ENCODE measurements at regions not wholly inside any gene's neighbourhood (a gene's known extent, or its start where the extent isn't known, plus 50 kb on each side); places are given as distances from the start of the nearest gene placed in this dataset.
"Not testable (repeated sequence)": the region's sequence is repeated elsewhere in the genome, so short reads cannot be mapped to it uniquely, and the experiment has no call there.

DNA sequence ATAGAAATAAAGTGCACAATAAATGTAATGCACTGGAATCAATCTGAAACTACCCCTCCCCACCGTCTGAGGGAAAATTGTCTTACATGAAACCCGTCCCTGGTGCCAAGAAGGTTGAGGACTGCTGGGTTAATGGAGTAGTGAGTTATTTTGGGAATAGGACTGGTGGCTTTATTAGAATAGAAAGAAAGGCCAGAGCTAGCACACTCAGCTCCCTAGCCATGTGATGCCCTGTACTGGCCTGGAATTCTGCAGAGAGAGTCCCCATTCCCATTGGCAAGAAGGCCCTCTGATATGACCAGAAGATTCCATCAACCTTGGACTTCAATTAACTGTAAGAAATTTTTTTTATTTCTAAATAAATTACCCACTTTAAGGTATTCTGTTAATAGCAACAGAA lies 393.5 kb upstream of the PCDH9 start:
- no peak for DNase-seq

DNA sequence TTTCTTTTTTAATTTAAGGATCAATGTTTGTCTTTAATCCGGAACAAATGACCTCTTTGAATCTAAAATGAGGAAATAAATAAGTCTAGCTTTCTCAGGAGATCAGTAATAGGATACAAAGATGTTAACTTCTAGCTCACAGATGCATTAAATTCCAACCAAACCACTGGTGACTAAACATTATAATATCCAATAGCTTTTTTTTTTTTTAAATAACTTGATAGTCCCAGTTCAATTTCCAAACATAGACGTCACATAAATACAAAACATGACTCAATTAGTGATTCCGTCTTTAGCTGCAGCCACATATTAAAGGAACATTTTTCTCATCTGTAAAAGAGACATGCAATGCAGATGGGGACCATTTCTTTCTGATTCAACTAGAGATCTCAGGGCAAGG lies 390.5 kb upstream of the PCDH9 start:
- no peak for DNase-seq

DNA sequence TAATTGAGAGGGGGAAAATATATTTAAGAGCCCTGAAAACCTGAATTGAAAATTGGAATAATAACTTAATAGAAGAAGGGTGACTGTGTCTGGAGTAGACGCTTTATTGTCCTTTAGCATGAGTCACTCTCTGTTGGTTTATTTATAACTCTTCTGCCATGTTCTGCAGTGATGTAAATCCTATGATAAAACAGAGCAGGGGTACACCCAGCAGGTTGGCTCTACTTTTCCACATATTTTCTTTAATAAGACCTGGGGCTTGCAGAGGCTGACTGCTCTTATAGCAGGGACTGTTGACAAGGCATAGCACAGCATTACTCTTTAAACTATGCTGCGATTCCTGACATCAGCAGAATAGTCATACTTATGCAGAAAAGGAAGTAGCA lies 389.9 kb upstream of the PCDH9 start:
- no peak for DNase-seq

- no peak for DNase-seq
These were observed 389.3 kb upstream of the PCDH9 start for GRCh38 chr13:67619351-67619994.

- no peak for DNase-seq
These were observed 384.4 kb upstream of the PCDH9 start for GRCh38 chr13:67614579-67614978.

DNA sequence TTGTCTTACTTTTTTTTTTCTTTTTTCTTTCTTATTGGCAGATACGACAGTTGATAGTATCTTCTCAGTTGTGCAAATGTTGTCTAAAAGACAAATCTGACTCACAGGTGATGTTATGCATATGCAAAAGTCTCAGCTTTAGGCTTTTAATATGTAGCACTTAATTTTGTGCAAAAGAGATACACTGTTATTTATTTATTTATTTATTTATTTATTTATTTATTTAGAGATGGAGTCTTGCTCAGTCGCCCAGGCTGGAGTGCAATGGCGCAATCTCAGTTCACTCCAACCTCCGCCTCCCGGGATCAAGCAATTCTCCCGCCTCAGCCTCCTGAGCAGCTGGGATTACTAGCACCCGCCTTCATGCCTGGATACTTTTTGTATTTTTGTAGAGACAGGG lies 383.9 kb upstream of the PCDH9 start:
- DNase-seq = no peak

- no peak for DNase-seq
These were observed 358.5 kb upstream of the PCDH9 start for GRCh38 chr13:67588607-67589006.

GRCh38 chr13:67577361-67577760 lies 347.2 kb upstream of the PCDH9 start:
- no peak for DNase-seq

- DNase-seq = no peak
These were observed 344.4 kb upstream of the PCDH9 start for GRCh38 chr13:67574320-67575233.

DNA sequence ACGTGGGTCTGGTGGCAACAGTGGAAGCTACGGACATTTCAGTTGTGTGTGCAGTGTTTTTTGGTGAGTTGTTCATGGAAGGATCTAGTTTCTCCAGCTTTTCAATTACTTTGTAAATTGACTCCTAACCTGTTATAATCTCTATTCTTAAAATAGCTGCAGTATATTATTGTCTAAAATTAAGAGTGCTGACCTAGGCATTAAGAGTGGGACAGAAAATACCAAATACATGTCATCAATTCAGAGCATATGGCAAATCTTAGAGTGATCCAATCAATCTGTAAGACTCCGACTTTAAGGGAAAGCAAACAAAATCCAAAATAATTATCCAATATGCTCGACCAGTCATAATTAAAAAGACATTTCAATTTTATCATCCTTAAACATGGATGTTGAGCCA lies 338.1 kb upstream of the PCDH9 start:
- DNase-seq = no peak

DNA sequence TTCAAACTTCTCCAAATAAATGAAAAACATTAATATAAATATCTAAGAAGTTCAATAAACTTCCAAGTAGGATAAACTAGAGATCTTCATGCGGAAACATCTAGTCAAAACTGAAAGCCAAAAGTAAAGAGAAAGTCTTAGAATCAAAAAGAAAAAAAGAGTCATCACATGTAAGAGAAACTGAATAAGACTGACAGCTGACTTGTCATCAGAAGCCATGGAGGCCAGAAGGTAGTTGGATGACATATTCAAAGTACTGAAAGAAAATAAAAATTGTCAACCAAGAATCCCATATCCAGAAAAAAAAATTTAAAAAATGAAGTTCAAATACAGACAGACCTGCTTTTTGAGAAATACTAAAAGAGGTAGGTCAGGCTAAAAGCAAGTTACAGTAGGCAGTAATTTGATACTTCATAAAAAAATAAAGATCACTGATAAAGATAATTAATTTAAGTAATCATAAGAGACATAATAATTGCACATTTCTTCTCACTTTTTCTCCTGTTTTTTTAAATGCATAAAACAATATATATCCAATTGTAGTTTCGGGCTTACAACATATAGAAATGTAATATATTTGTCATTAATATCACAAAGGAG lies 327.6 kb upstream of the PCDH9 start:
- no peak for DNase-seq

DNA sequence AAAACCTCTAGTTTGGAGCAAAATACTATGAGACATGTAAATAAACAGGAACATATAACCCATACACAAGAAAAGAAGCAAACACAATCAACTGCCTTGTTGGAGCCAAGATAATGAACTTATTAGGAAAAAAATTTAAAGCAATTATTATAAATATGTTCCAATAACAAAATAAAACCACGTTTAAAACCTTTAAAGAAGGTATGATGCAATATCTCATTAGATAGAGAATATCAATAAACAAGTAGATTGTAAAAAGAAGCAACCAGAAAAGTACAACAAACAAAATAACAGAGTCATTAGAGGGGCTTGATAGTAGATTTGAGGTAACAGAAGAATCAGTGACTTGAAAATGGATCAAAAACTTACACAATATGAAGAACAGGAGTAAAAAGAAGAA lies 327.0 kb upstream of the PCDH9 start:
- DNase-seq = no peak

- no peak for DNase-seq
These were observed 324.8 kb upstream of the PCDH9 start for GRCh38 chr13:67554746-67555452.

GRCh38 chr13:67554286-67554685 lies 324.1 kb upstream of the PCDH9 start:
- no peak for DNase-seq

- DNase-seq = no peak
These were observed 319.2 kb upstream of the PCDH9 start for GRCh38 chr13:67549331-67549730.

DNA sequence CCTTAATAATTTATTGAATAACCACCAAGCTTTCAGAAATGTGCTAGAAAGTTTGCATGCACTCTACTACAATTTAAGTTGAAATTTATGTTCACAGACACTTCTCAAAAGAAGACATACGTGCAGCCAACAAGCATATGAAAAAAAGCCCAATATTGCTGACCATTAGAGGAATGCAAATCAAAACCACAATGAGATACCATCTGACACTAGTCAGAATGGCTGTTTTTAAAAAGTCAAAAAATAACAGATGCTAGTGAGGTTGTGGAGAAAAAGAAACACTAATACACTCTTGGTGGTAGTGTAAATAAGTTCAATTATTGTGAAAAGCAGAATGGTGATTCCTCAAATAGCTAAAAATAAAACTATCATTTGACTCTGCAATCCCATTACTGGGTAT lies 308.8 kb upstream of the PCDH9 start:
- no peak for DNase-seq

GRCh38 chr13:67520886-67521285 lies 290.8 kb upstream of the PCDH9 start:
- DNase-seq = no peak

GRCh38 chr13:67519356-67519755 lies 289.2 kb upstream of the PCDH9 start:
- DNase-seq = no peak

DNA sequence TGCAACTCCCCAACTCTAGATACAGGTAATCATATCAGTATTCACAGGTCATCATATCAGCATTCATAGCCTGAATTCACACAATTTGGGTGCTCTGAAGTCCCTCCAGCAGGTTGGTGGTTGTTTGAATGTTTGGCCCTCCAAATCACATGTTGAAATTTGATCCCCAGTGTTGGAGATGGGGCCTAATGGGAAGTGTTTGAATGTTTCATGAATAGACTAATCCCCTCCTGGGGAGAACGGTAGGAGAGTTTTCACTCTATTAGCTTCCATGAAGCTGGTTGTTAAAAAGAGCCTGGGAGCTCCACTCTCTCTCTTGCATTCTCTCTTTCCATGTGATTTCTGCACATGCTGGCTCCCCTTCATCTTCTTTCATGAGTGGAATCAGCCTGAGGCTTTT lies 288.6 kb upstream of the PCDH9 start:
- DNase-seq = peak in 1 of 2 experiments; percentile 19

DNA sequence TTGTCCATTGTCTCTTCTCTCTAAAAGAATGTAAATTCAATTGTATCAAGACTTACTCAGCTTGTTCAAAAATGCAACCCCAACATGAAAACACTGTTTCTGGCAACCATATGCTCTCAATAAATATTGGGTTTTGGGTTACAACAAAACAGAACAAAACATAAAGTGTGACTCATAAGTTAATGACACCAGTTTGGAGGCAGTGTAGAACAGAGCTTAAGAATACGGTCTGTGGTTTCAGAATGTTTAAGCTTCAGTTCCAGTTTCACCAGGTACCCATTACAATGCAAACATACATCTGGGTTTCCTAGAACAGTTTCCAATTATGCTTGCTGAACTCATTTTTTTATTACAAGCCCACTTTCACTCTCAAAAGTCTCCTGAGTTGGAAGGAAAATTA lies 285.8 kb upstream of the PCDH9 start:
- DNase-seq = no peak

GRCh38 chr13:67509018-67509417 lies 278.9 kb upstream of the PCDH9 start:
- DNase-seq = no peak

DNA sequence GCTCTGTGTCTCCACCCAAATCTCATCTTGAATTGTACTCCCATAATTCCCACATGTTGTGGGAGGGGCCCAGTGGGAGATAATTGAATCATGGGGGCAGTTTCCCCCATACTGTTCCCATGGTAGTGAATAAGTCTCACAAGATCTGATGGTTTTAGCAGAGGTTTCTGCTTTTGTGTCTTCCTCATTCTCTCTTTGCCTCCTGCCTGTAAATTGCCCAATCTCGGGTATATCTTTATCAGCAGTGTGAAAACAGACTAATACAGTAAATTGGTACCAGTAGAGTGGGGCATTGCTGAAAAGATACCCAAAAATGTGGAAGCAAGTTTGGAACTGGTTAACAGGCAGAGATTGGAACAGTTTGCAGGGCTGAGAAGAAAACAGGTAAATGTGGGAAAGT lies 278.1 kb upstream of the PCDH9 start:
- not testable (repeated sequence) for DNase-seq

DNA sequence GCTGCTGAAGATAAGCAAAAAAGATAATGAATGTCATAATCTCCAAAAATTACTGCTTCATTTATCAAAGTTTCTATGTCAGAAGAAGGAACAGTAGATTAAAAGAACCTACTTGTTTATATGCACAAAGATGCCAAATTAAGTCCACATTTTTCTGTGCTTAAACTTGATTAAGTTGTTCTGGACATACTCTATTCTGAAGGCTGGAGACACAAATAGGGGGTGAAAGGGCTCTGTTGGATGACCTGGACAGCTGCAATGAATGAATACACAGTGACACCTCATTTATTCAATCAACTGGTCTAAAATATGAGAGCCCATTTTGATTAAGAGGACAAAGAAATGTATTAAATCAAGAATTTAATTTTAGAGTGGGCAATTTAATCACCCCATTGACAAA lies 276.3 kb upstream of the PCDH9 start:
- no peak for DNase-seq

DNA sequence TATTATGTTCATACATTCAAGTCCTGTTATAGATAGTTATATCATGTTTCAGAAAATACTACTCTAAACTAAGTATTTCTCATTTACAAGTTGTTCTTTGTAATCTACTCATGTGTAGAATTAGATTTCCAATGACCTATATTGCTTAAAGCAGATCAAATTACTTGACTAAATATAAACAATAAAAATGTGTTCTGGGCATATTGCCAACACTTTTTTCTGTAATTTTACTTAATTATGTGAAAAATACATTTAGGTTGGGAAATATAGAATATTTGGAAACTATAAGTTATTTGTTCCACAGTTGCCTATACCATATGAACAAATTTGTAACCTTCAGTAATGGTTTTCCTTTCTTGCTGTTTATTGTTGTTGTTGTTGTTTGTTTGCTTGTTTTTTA lies 275.2 kb upstream of the PCDH9 start:
- no peak for DNase-seq
